Daoy (cell line): ENCODE measurements at regions not wholly inside any gene's neighbourhood (a gene's known extent, or its start where the extent isn't known, plus 50 kb on each side); places are given as distances from the start of the nearest gene placed in this dataset.
A peak's percentile ranks its signal among the peaks of the same experiment; 100 is the strongest.
"Not testable (repeated sequence)": the region's sequence is repeated elsewhere in the genome, so short reads cannot be mapped to it uniquely, and the experiment has no call there.

Source experiments
- DNase-seq: peaks from one replicate; pipeline ENCODE4 v3.0.0-alpha.2; 2015; ENCODE audit warnings: low read depth

GRCh38 chr11:121358760-121359159, 66.2 kb downstream of the SC5D start:
- DNase-seq: no peak

GRCh38 chr11:121359591-121359990, 67.0 kb downstream of the SC5D start:
- DNase-seq: no peak

GRCh38 chr11:121362955-121363354, 70.4 kb downstream of the SC5D start:
- not testable (repeated sequence) for DNase-seq

- DNase-seq: no peak
Measured at GRCh38 chr11:121365304-121365703, 72.7 kb downstream of the SC5D start.

GRCh38 chr11:121366038-121366437, 73.5 kb downstream of the SC5D start:
- DNase-seq: no peak

GRCh38 chr11:121367001-121367843, 74.7 kb downstream of the SC5D start:
- DNase-seq: peak; percentile 50

- DNase-seq: no peak
Measured at GRCh38 chr11:121367844-121368225, 75.3 kb downstream of the SC5D start.

GRCh38 chr11:121368364-121369240, 76.0 kb downstream of the SC5D start:
- DNase-seq: no peak

- DNase-seq: no peak
Measured at GRCh38 chr11:121369366-121369765, 76.8 kb downstream of the SC5D start.

- DNase-seq: no peak
Measured at GRCh38 chr11:121372028-121372427, 79.5 kb downstream of the SC5D start.

GRCh38 chr11:121372671-121373429, 79.3 kb upstream of the SORL1 start:
- DNase-seq: no peak

- no peak for DNase-seq
Measured at GRCh38 chr11:121374286-121374985, 77.7 kb upstream of the SORL1 start.

GRCh38 chr11:121376130-121376529, 76.0 kb upstream of the SORL1 start:
- no peak for DNase-seq

GRCh38 chr11:121379145-121379810, 72.8 kb upstream of the SORL1 start:
- DNase-seq: not testable (repeated sequence)

GRCh38 chr11:121383716-121384115, 68.4 kb upstream of the SORL1 start:
- no peak for DNase-seq

- no peak for DNase-seq
Measured at GRCh38 chr11:121385688-121386087, 66.4 kb upstream of the SORL1 start.
